Urinary bladder (tissue), 4 donors: ENCODE measurements at regions not wholly inside any gene's neighbourhood (a gene's known extent, or its start where the extent isn't known, plus 50 kb on each side); places are given as distances from the start of the nearest gene placed in this dataset. TPM values are rescaled to one million over a fixed set of nuclear protein-coding genes. Genes with fewer than 3 reads are reported as not detected.
A peak's percentile ranks its signal among the peaks of the same experiment; 100 is the strongest.
"Not testable (repeated sequence)": the region's sequence is repeated elsewhere in the genome, so short reads cannot be mapped to it uniquely, and the experiment has no call there.

ENCODE experiments used
- DNase-seq: peaks from one replicate; pipeline ENCODE4 v3.0.0-alpha.2; 2015; ENCODE audit errors: extremely low spot score
- H3K27ac ChIP-seq: one replicate; pipeline ENCODE4 v1.5.1; 2013; ENCODE audit warnings: low read depth, mild to moderate bottlenecking, moderate library complexity
- H3K36me3 ChIP-seq: one replicate; pipeline ENCODE4 v1.6.1; 2013; ENCODE audit warnings: mild to moderate bottlenecking, moderate library complexity; ENCODE audit not compliant: insufficient read depth
- H3K4me1 ChIP-seq: one replicate; pipeline ENCODE4 v1.6.1; 2013; ENCODE audit warnings: mild to moderate bottlenecking, moderate library complexity; ENCODE audit not compliant: insufficient read depth
- H3K4me3 ChIP-seq: one replicate; pipeline ENCODE4 v1.5.1; 2013; ENCODE audit warnings: low read depth, low read length
- WGBS: extraction: QIAGEN DNeasy Blood & Tissue Kit; methylation state at CpG from one replicate; pipeline ENCODE4 v1.1.7; 2013; 5-methylcytosine and 5-hydroxymethylcytosine counted together
- small RNA-seq: library from RNA; depleted of rRNA; stranded (forward); fragments of <200 nt; gene quantifications from one replicate; pipeline ENCODE3, GENCODE V24; 2014
- donor health status: healthy with polysubstance abuse.
- donor health status: healthy.

DNA sequence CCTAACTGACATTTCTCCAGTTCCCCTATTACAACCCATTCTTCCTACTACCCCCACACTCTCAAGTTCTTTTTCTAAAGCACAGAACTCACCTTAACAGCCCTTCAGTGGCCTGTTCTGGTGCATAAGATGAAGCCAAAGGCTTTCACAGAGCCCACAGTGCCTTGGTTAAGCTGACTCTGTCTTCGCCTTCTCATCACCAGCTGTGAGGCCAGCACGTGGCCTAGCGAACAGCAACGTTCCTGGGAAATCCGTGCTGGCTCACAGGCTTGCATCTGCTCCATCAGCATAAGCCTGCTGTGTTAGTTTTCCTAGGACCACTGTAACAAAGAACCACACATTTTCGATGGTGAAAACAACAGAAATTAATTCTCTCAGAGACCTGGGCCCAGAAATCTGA lies 67.9 kb upstream of the LPAR1 start:
- 70% methylated on average over 6 of the region's 6 CpGs for WGBS
- H3K4me3 ChIP-seq = no peak overlapping the region
- no peaks in the 10 kb centered on the region for H3K36me3 ChIP-seq
- DNase-seq = no peak
- H3K4me1 ChIP-seq = no peaks in the 10 kb centered on the region
- H3K27ac ChIP-seq = no peak overlapping the region

DNA sequence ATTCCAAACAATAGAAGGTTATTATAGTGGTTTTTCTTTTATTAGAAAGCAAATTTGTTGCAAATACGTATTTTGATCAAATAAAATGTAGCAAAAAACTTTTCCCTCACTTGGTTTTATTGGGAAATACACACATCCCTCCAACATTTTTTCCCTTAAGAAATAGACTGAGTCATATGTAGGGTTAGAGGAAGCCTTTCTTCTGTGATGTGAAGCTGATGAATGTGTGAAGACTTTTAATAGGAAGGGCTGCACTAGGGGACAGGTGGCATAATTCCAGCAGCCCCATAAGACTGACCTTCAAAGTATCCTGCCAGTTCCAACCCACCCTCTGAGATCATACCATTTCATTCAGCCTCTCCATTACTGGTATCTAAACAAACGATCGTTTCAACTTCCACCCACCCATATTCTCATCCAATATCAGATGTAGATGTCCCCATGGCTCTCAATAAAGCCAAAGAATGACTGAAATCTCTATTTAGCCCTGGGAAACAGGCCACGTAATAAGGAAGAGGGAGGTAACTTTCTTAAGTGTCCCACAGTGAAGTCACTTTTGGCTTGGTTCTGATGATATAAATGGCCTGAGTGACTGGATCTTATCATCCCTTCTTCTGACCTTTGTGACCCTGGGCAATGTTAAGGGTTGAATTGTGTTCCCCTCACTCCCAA lies 64.7 kb upstream of the LPAR1 start:
- no peak overlapping the region for H3K27ac ChIP-seq
- 53% methylated on average over 4 of the region's 4 CpGs for WGBS
- H3K4me1 ChIP-seq = no peaks in the 10 kb centered on the region
- DNase-seq = no peak
- H3K4me3 ChIP-seq = no peak overlapping the region
- no peaks in the 10 kb centered on the region for H3K36me3 ChIP-seq

DNA sequence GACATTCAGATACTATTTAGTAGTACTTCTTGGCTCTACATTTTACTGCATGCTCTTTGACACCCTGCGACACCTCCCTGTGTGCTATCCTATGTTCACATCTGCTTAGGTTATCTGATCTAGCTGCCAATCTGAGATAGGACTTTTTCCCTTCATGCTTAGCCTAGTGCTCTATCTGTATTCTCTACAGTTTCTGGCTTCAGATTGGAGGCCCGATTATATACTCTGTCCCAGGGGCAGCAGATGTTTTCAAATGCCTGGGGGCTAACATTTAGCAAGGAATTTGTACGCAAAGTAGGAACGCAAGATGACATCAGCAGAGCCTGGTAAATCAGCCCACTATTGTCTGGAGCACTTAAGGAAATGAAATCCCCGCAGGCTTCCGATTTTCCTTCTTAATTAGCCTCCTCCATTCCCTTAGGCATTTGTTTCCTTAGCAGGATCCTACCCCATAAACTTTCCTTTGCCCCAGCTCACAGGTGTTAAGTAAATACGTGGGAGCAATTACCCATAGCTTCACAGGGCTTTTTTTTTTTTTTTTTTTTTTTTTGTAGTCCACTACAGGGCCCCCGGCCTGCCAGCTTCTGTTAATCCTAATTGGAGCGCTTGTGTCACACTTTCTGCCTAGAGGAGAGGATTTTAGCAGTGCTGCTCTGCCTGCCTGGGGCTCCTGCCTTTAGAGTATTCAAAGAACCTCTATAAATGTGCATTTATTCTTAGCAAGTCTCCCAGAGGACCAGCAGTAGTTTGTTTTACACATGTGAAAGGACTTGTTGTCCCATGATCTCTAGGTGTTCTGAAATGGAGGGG lies 61.1 kb upstream of the LPAR1 start:
- H3K4me1 ChIP-seq = peaks cover under 1% of the 10 kb centered on the region
- no peak overlapping the region for H3K27ac ChIP-seq
- H3K4me3 ChIP-seq = no peak overlapping the region
- no peaks in the 10 kb centered on the region for H3K36me3 ChIP-seq
- DNase-seq = no peak
- 74% methylated on average over 9 of the region's 9 CpGs for WGBS

- WGBS = 72% methylated on average over 4 of the region's 4 CpGs
- Histone ChIP-seq H3K27ac (no peak overlapping the region), H3K36me3 (no peaks in the 10 kb centered on the region), H3K4me1 (peaks cover 3% of the 10 kb centered on the region), H3K4me3 (no peak overlapping the region)
- DNase-seq = no peak
Measured at GRCh38 chr9:111098093-111098492, 59.8 kb upstream of the LPAR1 start.

DNA sequence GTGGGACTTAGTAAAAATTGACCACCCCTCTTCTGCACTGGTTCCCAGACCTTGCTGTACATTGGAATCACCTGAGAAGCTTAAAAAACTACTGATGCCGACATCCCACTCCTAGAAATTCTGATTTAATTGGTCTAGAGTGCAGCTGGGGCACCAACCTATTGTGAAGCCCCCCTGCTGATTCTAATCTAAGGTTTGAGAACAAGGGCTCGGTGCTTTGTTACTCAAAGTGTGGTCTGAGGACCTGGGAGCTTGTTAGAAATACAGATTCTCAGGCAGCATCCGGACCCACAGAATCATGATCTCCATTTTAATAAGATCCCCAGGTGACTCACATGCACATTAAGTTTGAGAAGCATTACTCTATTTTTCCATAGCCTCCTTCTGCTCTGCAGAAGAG lies 57.8 kb upstream of the LPAR1 start:
- H3K27ac ChIP-seq = no peak overlapping the region
- 94% methylated on average over 3 of the region's 3 CpGs for WGBS
- H3K4me3 ChIP-seq = no peak overlapping the region
- H3K36me3 ChIP-seq = no peaks in the 10 kb centered on the region
- H3K4me1 ChIP-seq = peaks cover 3% of the 10 kb centered on the region
- DNase-seq = no peak

GRCh38 chr9:111095441-111095840 lies 57.2 kb upstream of the LPAR1 start:
- DNase-seq = no peak
- peaks cover 3% of the 10 kb centered on the region for H3K4me1 ChIP-seq
- no peaks in the 10 kb centered on the region for H3K36me3 ChIP-seq
- H3K4me3 ChIP-seq = no peak overlapping the region
- WGBS = 16% methylated on average over 4 of the region's 4 CpGs
- H3K27ac ChIP-seq = no peak overlapping the region

DNA sequence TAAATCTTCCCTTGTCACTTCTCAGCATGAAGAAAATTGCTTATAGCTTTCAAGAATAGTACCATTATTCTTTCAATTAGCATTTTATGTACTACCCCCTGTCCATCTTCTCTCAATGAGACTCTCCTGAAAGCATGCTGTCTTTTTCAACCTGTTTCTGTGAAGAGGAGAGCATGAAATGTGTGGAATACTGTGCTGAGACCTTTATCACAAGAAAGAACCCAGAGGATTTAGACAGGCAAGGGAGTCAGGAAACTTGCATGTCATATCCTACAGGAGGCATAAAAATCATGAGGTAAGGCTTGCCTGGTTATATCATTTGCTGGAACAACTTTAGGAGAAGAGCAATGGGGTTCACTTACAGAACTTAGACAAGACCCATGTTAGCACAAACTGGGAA lies 56.7 kb upstream of the LPAR1 start:
- Histone ChIP-seq H3K27ac (no peak overlapping the region), H3K4me3 (no peak overlapping the region), H3K4me1 (peaks cover 3% of the 10 kb centered on the region), H3K36me3 (no peaks in the 10 kb centered on the region)
- no peak for DNase-seq

GRCh38 chr9:111094433-111094924 lies 56.2 kb upstream of the LPAR1 start:
- Histone ChIP-seq H3K27ac (peak overlapping the region; percentile 71), H3K36me3 (no peaks in the 10 kb centered on the region), H3K4me3 (no peak overlapping the region), H3K4me1 (peaks cover 3% of the 10 kb centered on the region)
- no peak for DNase-seq
- WGBS = 12% methylated on average over 2 of the region's 2 CpGs

GRCh38 chr9:111092167-111092566 lies 53.9 kb upstream of the LPAR1 start:
- DNase-seq, H3K4me3 ChIP-seq, H3K36me3 ChIP-seq, H3K27ac ChIP-seq, H3K4me1 ChIP-seq: not testable (repeated sequence)
- 98% methylated on average over 1 of the region's 1 CpG for WGBS

Small RNAs in the stretch of these regions (small RNA-seq; reads per million reads assigned to genes)
- gene MIR7702 = not detected
- gene RNY4P18 = 0.21 reads per million
